ENCODE measurements at regions not wholly inside any gene's neighbourhood (a gene's known extent, or its start where the extent isn't known, plus 50 kb on each side); places are given as distances from the start of the nearest gene placed in this dataset.

GRCh38 chr21:36596174-36596573 is 102.7 kb upstream of the SIM2 start (continued):
- TF ChIP-seq SRF (IDR thresholded peaks at IDR 0.05; ENCODE audit: low read depth), result no peak

GRCh38 chr21:36601362-36601761 is 97.6 kb upstream of the SIM2 start:
- peaks cover 10% of the 10 kb centered on the region; the same call in 1 of the 2 replicates for H3K27me3 ChIP-seq (ENCODE audit: insufficient read depth, low read length)
- no peaks in the 10 kb centered on the region for H3K9me3 ChIP-seq (ENCODE audit: control insufficient read depth in 1 of 2, insufficient read depth in 1 of 2, low read depth in 1 of 2, low read length in 2 of 2)
- ChIA-PET CTCF (no interaction called here), RAD21 (ENCODE audit: low non-redundant PET in 1 of 2, low total read pairs in 2 of 2, uncharacterized antibody in 2 of 2, unreplicated experiment in 2 of 2) (no interaction called here), POLR2A (no interaction called here)
- no peaks in the 10 kb centered on the region for H3K79me2 ChIP-seq (ENCODE audit: insufficient read depth, low read length)
- H3K4me2 ChIP-seq (ENCODE audit: low read length), result no peak overlapping the region
- BruUV-seq (replicated peaks), result no TSS peak
- intact Hi-C loops (cut with micrococcal nuclease), result no loop called here
- no peak overlapping the region for H3K27ac ChIP-seq (ENCODE audit: low read depth, low read length)
- H3K9me2 ChIP-seq (ENCODE audit: insufficient read depth), result no peaks in the 10 kb centered on the region
- no peak overlapping the region for H3K9ac ChIP-seq (ENCODE audit: low read length)
- no peaks in the 10 kb centered on the region for H3K36me3 ChIP-seq (ENCODE audit: control insufficient read depth in 1 of 2, insufficient read depth in 2 of 2, low read length in 2 of 2)
- DNase-seq (ENCODE audit: low read depth, low spot score) (no peak), ATAC-seq (no peak)
- no peaks in the 10 kb centered on the region for H3K4me1 ChIP-seq (ENCODE audit: control insufficient read depth in 1 of 2, insufficient read depth in 2 of 2, low read length in 2 of 2)
- H3K4me3 ChIP-seq (replicated peaks in 1 of 2; ENCODE audit: low read depth in 1 of 2, low read length in 2 of 2), result no peak overlapping the region
- TF ChIP-seq SIN3A (IDR thresholded peaks at IDR 0.05; ENCODE audit: low read depth) (no peak), ZFX (IDR thresholded peaks at IDR 0.05) (no peak)
- no peaks in the 10 kb centered on the region for H4K20me1 ChIP-seq (ENCODE audit: insufficient read depth)
- no peak overlapping the region for H2AFZ ChIP-seq (ENCODE audit: low read depth, low read length, poor library complexity, severe bottlenecking)

- RAD21 ChIA-PET (ENCODE audit: low non-redundant PET in 1 of 2, low total read pairs in 2 of 2, uncharacterized antibody in 2 of 2, unreplicated experiment in 2 of 2), result no interaction called here
Observed at GRCh38 chr21:36602735-36603134, 96.2 kb upstream of the SIM2 start.

More at GRCh38 chr21:36602735-36603134, 96.2 kb upstream of the SIM2 start:
- Histone ChIP-seq H3K27me3 (ENCODE audit: insufficient read depth, low read length) (no peaks in the 10 kb centered on the region), H3K9ac (ENCODE audit: low read length) (no peak overlapping the region), H3K4me2 (ENCODE audit: low read length) (no peak overlapping the region), H3K4me3 (replicated peaks in 1 of 2; ENCODE audit: low read depth in 1 of 2, low read length in 2 of 2) (no peak overlapping the region), H2AFZ (ENCODE audit: low read depth, low read length, poor library complexity, severe bottlenecking) (no peak overlapping the region), H3K27ac (ENCODE audit: low read depth, low read length) (no peak overlapping the region), H3K79me2 (ENCODE audit: insufficient read depth, low read length) (no peaks in the 10 kb centered on the region), H4K20me1 (ENCODE audit: insufficient read depth) (no peaks in the 10 kb centered on the region), H3K4me1 (ENCODE audit: control insufficient read depth in 1 of 2, insufficient read depth in 2 of 2, low read length in 2 of 2) (no peaks in the 10 kb centered on the region), H3K9me2 (ENCODE audit: insufficient read depth) (no peaks in the 10 kb centered on the region), H3K36me3 (ENCODE audit: control insufficient read depth in 1 of 2, insufficient read depth in 2 of 2, low read length in 2 of 2) (no peaks in the 10 kb centered on the region), H3K9me3 (ENCODE audit: control insufficient read depth in 1 of 2, insufficient read depth in 1 of 2, low read depth in 1 of 2, low read length in 2 of 2) (no peaks in the 10 kb centered on the region)
- no TSS peak for BruUV-seq (replicated peaks)
- ATAC-seq (no peak), DNase-seq (ENCODE audit: low read depth, low spot score) (no peak)
- intact Hi-C loops (cut with micrococcal nuclease), result no loop called here
- ChIA-PET POLR2A (no interaction called here), CTCF (no interaction called here)
- TF ChIP-seq ZBTB33 (IDR thresholded peaks at IDR 0.05; ENCODE audit: extremely low read depth, insufficient replicate concordance, low read length) (no peak), JUND (IDR thresholded peaks at IDR 0.05) (no peak), RAD21 (IDR thresholded peaks at IDR 0.05; ENCODE audit: low read depth) (no peak), CTCF (IDR thresholded peaks at IDR 0.05 in 2 of 3, conservative IDR thresholded peaks at IDR 0.05 in 1 of 3; ENCODE audit: borderline replicate concordance in 1 of 3, insufficient read depth in 1 of 3, low read depth in 2 of 3, low read length in 2 of 3) (no peak), MAX (IDR thresholded peaks at IDR 0.05) (no peak), POLR2A (IDR thresholded peaks at IDR 0.05; ENCODE audit: borderline replicate concordance, extremely low read depth, insufficient read depth, insufficient read length) (no peak)
